T follicular helper cell (primary cell): ENCODE measurements at regions not wholly inside any gene's neighbourhood (a gene's known extent, or its start where the extent isn't known, plus 50 kb on each side); places are given as distances from the start of the nearest gene placed in this dataset.

Experiments used
- DNase-seq: peaks from one replicate; pipeline ENCODE4 v3.0.0-alpha.2; 2020; ENCODE audit warnings: low read depth

DNA sequence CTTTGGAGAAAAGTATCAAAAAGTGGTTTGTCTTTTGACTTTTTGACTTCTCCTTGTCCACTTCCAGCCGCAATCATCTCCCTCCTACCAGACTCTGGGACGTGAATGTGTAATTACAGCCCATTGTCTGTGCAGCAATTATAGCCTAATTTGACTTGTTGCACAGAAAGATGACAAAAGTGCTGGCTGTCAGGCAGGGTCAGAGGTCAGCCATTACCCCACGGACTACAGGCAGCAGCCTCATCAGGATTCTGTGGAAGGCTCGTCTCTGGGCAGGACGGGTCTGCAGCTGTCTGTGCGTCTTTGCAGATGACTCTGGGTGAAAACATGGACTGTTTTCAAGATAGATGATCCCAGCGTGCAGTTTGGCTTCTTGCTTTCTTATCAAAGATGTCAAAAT, 102.2 kb upstream of the EDNRB start:
- DNase-seq = no peak

DNA sequence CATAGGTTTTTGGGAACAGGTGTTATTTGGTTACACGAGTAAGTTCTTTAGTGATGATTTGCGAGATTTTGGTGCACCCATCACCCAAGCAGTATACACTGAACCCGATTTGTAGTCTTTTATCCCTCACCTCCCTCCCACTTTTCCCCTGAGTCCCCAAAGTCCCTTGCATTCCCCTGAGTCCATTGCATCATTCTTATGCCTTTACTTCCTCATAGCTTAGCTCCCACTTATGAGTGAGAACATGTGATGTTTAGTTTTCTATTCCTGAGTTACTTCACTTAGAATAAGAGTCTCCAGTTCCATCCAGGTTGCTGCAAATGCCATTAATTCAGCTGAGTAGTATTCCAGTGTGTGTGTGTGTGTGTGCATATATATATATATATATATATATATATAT, 97.2 kb upstream of the EDNRB start:
- DNase-seq = no peak

DNA sequence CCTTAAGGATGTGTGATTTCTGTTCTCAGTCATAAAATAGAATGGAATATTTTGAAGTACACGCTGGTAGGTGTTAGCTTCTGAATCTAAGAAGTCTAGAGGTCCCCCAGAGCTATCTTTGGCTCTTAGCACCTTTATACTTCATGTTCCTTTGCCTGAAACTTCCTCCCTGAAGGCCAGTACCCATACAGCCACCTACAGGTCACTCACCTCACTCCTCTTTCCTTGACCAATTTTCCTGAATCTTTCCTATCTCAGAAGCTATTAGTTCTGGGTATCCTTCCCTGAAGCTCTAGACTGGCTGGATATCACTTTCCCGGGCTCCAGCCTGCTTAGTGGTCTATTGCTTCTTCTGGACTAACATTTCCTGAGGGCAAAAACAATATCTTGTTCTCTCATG, 93.4 kb upstream of the EDNRB start:
- no peak for DNase-seq

DNA sequence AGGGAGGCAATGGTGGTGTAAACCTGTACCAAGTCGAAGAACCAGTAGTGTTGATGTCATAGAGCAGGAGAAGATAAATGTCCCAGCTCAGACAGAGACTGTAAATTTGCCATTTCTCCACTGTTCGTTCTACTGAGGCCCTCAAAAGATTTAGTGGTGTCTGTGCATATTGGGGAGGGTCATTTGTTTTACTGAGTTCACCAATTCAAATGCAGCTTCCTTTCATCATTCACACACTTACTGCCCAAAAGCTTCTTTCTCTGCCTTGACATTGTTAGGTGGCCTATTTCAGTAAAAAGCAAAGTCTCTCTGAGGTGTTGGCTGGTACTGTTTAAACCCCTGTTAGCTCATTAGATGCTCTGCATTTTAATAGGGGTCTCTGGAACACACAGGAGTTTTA, 86.2 kb upstream of the EDNRB start:
- no peak for DNase-seq

DNA sequence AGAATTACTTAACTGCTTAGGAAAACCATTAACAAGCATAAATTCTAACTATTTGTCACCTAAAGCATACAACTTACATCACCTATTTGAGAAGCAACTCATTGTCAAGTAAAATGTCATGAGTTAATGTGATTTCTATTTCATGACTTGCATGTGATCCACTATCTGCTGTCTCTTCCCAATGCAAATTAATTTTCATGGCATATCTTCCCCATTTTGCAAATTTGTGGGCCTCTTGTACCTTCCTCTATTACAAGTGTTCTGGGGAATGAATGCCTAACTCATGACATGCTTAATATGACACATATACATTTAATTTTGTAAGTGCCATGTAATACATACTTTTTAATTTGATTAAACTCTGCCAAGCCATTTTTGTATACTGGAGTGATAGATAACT, 81.1 kb upstream of the EDNRB start:
- DNase-seq = no peak

DNA sequence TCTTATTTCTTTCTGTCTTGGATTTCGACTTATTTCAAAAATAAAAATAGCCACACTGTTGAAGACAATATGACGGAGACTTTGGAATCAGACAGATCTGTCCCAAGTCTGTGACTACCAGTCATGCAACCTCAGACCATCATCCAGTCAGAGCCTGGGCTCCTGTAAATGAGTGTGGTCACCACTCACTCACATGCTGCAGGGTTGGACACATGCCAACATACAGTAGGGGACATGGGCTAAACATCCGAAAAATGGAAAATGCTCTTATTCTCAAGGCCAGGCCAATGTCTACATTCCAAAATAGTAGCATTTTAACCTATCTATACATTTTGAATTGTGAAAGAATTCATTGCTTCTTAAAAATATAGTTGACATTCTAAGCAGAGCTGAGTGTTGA, 75.5 kb upstream of the EDNRB start:
- DNase-seq = no peak

DNA sequence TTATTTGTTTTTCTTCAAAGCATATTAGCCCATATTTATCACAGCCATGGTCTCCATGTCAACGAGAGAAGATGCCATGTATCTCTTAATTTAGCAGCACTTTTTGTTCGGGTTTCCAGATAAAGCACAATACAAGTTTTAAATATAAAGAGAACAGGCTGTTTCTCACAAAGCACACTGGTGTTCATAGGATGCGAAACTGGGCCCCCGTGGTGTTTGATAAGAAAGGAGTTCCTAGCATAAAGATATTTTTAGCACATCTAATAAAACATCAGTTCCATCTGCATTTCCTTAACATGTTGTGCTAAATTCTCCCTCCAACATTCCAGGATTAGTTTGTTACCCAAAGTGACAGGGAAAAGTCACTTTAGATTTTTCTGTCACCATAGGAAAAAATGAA, 72.4 kb upstream of the EDNRB start:
- no peak for DNase-seq

DNA sequence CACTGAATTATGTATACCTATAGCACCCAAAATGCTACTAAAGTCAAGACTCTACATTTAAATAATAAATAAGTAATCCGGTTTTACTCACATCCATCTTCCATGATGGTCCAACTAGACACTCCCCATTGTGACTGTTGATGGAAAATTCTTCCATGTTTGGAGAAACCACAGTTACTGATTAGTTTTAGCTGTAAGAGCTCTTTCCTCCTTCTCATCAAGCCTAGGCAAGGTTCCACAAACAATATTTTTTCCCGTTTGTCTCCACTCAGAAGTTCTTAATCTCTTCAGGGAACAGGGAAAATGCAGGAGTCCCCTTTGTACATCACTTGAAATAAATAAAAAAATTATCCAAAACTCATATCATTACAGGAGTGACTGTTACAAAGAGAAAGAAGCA, 70.7 kb upstream of the EDNRB start:
- DNase-seq = no peak

DNA sequence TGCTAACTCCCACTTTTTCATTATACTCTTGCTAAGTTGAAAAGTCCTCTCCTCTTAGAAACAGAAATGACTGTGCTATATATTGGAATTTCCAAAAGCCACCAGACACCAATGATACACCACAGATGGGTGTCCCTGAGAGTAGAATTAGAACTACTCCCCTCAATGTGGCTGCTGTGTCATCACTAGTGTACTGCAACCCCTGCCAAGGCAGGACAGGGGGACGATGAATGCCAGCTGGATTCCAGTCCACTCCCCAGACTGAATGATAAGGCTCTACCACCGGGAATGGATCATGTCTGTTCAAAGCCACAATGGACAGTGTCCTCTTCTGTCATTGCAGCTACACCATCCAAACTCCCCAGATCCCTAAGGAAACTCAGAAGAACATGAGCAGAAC, 69.7 kb upstream of the EDNRB start:
- DNase-seq = no peak

DNA sequence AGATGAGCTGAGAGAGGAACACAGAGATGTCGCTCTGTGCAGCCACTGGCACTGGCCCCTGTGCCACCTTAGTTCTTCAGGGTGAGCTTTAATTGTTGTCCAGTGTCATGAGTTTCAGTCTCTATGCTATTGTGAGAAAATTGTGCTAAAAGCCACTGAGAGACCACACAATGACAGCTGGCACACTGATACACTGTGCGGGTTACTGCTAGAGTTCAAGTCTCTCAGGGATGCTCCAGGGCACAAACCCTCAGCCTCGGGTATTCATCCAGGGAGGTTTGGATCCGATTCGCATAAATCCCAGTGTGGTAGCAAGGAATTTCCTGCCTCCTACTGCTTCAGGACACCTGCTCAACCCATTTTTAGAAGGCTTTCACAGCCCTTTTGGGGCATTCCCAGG, 68.1 kb upstream of the EDNRB start:
- no peak for DNase-seq

DNA sequence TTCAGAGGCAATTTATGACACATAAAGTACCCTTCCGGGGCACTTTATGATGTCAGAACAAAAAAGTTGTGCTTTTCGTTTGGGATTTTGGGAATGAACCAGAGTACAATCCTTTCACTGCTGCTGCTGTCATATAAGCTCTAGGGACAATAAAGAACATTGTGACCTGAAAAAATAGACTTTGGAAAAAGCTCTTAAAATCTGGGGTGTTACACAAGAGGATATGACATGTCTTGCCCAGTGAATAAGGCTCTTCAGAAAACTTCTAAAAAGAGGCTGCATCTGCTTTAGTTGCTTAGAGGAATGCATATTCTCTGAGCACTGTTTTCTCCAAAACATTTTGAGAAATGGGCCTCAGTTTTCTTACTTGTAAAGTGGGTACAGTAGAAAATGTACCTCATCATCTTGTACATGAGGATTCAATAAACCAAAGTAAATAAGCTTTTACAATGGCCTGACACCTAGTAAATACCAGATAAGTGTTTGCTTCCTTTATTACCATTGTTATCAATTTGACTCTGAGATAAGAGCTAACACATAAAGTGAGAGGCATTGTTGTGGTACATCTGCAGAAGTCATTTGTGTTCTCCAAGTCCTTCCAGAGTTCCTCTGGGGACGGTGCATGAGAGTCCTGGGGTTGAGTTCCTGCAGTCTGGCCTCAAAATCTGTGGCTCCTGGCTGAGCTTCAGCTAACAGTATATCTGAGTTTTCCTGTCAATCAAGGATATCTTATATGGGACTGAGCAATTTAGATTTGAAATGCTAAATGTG, 67.4 kb upstream of the EDNRB start:
- DNase-seq = no peak

DNA sequence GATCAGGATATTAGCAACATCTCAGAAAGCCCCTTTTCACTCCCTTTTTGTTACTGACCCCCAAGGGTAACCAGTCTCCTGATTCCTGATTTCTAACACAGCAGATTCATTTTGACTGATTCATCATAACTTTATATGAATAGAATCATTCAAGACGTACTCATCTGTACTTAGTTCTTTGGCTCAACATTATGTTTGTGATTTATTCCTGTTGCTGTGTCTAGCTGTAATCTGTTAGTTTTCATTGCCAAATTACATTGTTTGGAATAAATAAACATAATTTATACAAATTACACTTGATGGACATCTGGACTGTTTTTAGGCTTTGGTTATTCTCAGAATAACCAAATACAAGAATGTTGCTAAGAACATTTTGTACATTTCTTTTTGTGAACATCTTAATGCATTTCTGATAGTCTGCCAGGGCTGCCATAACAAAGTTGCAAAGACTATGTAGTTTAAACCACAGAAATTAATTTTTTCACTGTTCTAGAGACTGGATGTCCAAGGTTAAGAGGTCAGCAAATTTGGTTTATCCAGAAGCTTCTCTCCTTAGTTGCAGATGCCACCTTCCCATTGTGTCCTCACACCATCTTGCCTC, 62.8 kb upstream of the EDNRB start:
- DNase-seq = no peak

DNA sequence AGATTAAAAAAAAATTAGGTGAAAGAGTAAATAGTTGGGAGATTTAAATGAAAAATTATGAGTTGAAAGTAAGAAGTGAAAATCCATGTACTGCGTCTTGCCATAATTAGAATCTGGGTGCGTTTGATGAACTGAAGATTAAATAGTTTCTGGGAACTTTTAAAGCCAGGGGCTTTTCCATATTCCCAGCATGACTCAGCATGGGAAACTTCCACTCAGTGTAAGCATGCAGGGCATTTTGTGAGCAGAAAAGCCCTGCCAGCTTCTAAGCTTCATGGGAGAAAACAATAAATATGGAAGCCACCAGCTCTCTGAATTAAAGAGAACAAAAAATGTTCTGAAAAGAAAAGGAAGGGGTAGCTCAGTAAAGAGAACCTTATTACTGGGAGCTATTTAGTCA, 62.0 kb upstream of the EDNRB start:
- DNase-seq = no peak

DNA sequence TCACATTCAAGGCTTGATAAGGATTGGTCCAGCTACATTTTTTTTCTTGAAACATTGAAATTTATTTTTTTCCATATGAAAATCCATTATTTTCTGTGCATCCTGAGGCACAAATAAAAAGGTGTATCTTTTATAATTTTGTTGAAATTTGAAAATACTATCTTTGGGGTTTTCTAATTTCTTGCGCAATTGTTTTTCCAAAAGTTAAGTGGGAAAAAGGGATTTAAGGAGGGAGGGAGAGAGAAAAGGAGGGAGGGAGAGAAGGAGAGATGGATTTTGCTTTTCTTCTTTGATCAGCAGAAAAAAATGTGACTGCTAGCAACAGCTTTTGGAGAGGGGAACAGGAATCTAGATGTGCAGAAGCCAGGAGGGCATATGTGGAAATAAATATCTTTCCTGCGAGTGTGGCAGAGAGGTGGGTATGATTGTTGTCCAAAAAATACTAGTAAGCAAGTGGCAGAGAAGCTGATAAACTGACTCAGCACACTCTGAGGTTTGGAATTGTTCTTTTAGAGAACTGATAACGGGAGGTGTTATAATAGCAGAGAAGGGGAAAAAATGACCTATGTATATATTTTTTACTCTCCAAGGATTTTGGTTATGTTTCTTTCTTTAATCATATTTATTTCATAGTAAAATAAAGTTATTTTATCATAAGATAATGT, 61.2 kb upstream of the EDNRB start:
- no peak for DNase-seq

DNA sequence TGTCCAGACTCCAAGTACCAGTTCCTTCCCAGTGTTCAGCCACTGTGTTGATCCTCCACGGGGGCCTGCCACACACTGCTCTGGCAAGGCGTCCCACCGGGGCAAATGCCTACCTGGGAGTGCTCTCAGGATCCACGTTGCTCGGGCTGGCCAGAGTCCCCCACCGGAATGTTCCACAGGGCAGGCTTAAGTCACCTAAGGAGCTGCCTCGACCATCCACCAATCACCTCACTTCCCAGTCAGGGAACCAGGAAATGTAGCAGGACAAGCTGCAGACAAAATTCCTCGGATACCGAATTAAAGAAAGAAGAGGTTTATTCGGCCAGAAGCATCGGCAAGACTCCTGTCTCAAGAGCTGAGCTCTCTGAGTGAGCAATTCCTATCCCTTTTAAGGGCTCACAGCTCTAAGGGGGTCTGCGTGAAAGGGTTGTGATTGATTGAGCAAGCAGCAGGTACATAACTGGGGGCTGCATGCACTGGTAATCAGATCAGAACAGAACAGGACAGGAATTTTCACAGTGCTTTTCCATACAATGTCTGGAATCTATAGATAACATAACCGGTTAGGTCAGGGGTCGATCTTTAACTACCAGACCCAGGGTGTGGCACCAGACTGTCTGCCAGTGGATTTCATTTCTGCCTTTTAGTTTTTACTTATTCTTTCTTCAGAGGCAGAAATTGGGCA, 56.9 kb upstream of the EDNRB start:
- DNase-seq = no peak

DNA sequence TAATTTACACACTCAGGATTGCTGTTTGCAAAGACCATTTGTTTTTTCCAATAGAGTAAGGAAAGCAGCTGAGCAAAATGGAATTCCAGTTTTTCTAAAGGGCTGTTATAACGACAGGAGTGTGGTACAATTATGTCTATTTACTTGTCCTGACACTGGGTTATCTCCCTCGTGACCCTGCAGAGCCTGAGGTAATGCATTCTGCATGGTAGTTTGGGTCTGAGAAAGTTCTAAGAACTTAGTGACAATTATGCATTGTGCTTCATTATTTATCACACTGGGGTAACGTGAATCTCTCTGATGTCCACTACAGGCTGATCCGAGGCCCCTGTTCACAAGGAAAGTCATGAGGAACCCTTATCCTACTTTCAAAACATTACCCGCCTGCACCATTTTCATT, 50.7 kb upstream of the EDNRB start:
- no peak for DNase-seq
